HG03442 (cell line): ENCODE measurements at regions not wholly inside any gene's neighbourhood (a gene's known extent, or its start where the extent isn't known, plus 50 kb on each side); places are given as distances from the start of the nearest gene placed in this dataset.
A peak's percentile ranks its signal among the peaks of the same experiment; 100 is the strongest.

Source experiments
- ATAC-seq: cut with Tn5 transposase; IDR thresholded peaks from one replicate; pipeline ENCODE4 v1.9.1; 2021; ENCODE audit warnings: mild to moderate bottlenecking, moderate library complexity; ENCODE audit not compliant: unreplicated experiment

DNA sequence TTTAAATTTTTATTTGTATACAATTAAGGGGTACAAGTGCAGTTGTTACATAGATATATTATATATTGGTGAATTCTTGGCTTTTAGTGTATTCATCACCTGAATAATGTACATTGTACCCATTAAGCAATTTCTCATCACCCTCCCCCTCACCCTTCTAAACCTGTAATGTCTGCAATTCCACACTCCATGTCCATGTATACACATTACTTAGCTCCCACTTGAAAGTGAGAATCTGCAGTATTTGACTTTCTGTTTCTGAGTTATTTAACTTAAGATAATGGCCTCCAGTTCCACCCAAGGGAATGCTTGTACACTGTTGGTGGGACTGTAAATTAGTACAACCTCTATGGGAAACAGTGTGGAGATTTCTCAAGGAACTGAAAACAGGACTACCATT lies 383.2 kb upstream of the KCNMB2 start:
- ATAC-seq: no peak

DNA sequence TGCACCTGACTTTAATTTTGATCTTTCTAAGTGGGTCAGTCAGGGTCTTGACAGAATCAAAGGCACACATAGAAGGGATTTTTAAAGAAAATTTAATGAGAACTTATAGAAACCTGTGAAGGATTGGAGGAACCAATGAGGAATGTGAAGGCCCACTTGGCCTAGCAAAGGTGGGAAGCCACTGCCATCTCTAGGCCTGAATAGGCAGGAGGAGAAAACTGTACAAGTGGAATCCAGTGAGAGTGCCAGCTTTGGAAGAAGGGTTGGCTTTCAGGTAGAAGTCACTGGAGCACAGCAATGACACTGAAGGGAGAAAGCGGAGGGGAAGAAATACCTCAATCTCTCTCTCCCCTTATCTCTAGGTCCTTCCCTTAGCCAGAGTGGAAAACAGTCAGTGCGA lies 380.7 kb upstream of the KCNMB2 start:
- no peak for ATAC-seq

- no peak for ATAC-seq
These were observed 379.9 kb upstream of the KCNMB2 start for GRCh38 chr3:178156301-178156700.

DNA sequence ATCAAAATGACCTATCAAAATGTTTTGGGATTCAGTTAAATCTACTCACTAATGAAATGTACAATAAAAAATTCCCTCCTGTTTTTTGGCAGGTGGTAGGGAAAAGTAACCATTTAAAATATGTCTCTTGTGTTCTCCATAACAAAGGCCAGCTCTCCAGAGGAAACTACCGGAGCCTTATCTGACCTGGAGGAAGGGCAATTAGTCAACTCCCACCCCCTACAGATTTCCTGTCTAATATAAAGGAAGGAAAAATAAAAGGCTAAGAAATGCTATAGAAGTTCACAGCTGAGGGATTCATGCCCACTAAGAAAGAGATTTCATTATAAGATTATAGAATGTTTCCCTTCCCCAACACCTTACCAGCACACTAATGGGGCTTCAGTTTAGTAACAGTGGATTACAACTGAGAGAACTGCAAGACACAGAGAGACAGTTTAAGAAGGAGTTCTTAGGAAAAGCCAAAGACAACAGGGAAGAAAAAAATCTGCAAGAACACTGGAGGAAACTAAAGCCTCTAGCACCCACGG lies 376.5 kb upstream of the KCNMB2 start:
- no peak for ATAC-seq

DNA sequence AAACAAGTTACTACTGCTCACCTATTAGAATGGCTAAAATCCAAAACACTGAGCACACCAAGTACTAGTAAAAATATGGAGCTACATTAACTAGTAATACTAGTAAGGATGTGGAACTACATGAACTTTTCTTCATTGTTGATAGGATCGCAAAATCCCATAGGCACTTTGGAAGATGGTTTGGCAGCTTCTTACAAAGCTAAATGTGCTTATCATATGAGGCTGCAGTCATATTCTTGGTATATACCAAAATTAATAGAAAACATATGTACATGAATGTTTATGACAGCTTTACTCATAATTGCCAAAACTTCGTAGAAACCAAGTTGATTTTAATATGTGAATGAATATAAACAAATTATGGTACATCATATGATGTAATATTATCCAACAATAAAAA lies 366.8 kb upstream of the KCNMB2 start:
- no peak for ATAC-seq

- no peak for ATAC-seq
These were observed 365.3 kb upstream of the KCNMB2 start for GRCh38 chr3:178170698-178171535.

DNA sequence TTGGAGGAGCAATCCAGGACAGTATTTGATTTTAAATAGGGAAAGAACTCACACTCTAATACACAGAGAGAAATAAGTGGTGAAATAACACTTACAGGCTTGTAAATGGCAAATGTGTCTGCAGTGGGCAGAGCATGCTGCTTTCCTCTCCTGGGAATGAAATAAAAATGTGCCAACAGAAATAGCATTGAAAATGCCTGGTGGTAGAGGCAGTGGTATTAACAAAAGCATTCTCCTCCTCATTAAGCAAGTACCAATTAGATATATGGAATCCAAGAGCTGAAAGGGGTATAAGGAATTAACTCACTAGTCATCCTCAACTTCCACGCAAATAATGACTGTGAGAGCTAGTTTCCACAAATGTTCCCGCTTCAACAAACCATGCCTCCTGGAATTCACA lies 364.1 kb upstream of the KCNMB2 start:
- no peak for ATAC-seq

- ATAC-seq: no peak
These were observed 361.9 kb upstream of the KCNMB2 start for GRCh38 chr3:178174201-178174915.

GRCh38 chr3:178181088-178181487 lies 355.1 kb upstream of the KCNMB2 start:
- no peak for ATAC-seq

GRCh38 chr3:178181784-178182183 lies 354.5 kb upstream of the KCNMB2 start:
- ATAC-seq: no peak

DNA sequence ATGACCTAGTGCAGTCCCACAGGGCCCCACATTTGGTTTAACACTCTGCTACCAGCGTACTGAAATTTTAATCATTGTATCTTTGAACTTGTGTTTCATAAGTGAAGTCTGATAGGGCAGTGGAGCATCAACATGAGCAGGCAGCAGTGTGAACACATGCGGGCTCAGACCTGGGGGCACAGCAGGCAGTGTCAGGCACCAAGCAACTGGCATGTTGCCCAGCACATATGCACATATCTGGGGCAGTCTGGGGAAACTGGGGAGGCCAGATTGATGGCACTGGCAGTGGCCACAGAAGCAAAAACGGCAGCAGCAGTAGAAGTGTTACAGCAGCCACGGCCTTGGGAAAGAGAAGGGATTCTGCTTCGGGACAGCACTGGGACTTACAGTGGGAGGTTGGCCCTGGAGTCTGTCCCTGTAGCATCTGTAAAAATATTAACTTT lies 353.9 kb upstream of the KCNMB2 start:
- ATAC-seq: no peak

DNA sequence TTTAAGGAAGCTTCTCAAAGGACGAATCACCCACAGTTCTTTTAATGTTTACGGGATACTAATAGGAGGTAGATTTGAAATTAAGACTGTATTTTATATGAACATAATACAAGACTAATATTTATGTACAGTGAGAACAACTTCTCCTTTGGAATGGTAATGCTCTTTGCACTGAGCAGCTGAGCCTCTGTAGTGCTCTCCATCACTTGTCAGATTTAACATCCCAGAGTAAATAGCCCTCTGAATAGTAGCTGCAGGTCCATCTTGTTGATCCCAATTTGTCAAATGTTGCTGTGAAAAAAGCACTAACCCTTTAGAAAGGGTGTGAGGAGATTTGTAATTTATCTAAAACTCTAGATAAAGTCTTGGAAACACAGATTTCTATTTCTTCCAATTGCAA lies 351.4 kb upstream of the KCNMB2 start:
- no peak for ATAC-seq

GRCh38 chr3:178186666-178187065 lies 349.6 kb upstream of the KCNMB2 start:
- no peak for ATAC-seq

GRCh38 chr3:178189854-178190253 lies 346.4 kb upstream of the KCNMB2 start:
- ATAC-seq: no peak

DNA sequence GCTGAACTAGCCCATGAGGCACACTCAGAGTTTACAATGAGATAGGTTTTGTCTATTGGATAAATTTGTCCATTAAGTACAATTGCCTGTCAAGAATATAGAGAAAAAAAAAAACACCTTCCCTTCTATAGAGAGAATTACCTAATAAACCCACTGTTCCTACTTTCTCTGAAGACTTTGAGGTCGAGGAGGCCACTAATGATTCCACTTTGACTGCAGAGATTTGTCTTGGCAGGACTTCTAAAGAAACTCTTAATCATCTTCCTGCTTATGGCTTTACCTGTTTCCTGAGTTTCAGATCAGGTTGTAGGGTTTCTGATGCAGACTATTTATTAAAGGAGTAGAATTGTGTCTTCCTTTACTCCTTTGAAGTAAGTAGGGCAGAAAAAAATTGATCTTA lies 342.4 kb upstream of the KCNMB2 start:
- ATAC-seq: no peak

GRCh38 chr3:178194539-178194938 lies 341.7 kb upstream of the KCNMB2 start:
- ATAC-seq: no peak

- peak; percentile 86 for ATAC-seq
These were observed 340.4 kb upstream of the KCNMB2 start for GRCh38 chr3:178195824-178196223.

DNA sequence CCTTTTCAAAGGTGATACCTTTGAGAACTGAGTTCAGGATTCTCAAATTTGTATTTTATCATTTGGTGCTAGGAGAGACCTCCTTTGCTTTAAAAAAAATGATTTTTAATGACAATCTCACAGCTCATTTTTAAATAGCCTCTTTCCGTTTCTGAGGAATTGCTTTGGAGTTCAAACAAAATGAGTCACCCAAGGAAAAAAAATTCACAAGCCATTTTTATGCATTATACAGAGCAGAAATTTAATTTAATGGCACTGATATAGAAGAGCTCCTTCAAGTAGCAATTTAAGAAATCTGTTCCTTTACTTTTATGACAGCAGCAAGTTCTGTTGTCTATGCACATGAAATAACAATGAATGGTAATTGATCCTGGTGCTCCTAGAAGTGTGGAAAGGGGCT lies 337.9 kb upstream of the KCNMB2 start:
- no peak for ATAC-seq

- ATAC-seq: no peak
These were observed 335.9 kb upstream of the KCNMB2 start for GRCh38 chr3:178200316-178200715.

GRCh38 chr3:178201714-178202113 lies 334.5 kb upstream of the KCNMB2 start:
- ATAC-seq: no peak

- ATAC-seq: no peak
These were observed 334.0 kb upstream of the KCNMB2 start for GRCh38 chr3:178202194-178202593.

- no peak for ATAC-seq
These were observed 333.1 kb upstream of the KCNMB2 start for GRCh38 chr3:178203165-178203564.
